ENCODE measurements at regions not wholly inside any gene's neighbourhood (a gene's known extent, or its start where the extent isn't known, plus 50 kb on each side); places are given as distances from the start of the nearest gene placed in this dataset.

GRCh38 chr22:27274770-27275449, 526.6 kb downstream of the MN1 start:
- peaks cover 11% of the 10 kb centered on the region for H3K27me3 Mint-ChIP-seq (ENCODE audit: low read depth)
- H3K4me1 Mint-ChIP-seq (ENCODE audit: low read depth): no peaks in the 10 kb centered on the region
- no peaks in the 10 kb centered on the region for H3K36me3 Mint-ChIP-seq (ENCODE audit: insufficient read depth in 2 of 2)
- H3K4me3 Mint-ChIP-seq: no peak overlapping the region
- DNase-seq (no peak), ATAC-seq (replicated peaks in 1 of 2) (no peak)
- H3K9me3 Mint-ChIP-seq: no peaks in the 10 kb centered on the region
- H3K27ac Mint-ChIP-seq: no peak overlapping the region

- H3K4me3 Mint-ChIP-seq: no peak overlapping the region
- H3K27ac Mint-ChIP-seq: no peak overlapping the region
- peaks cover 11% of the 10 kb centered on the region for H3K27me3 Mint-ChIP-seq (ENCODE audit: low read depth)
- no peaks in the 10 kb centered on the region for H3K9me3 Mint-ChIP-seq
- no peaks in the 10 kb centered on the region for H3K4me1 Mint-ChIP-seq (ENCODE audit: low read depth)
- H3K36me3 Mint-ChIP-seq (ENCODE audit: insufficient read depth in 2 of 2): no peaks in the 10 kb centered on the region
- DNase-seq (no peak), ATAC-seq (replicated peaks in 1 of 2) (no peak)
Observed at GRCh38 chr22:27278946-27279345, 522.6 kb downstream of the MN1 start.

- Mint-ChIP-seq H3K9me3 (peaks cover 0 to 3% of the 10 kb centered on the region in 2 donors), H3K4me3 (no peak overlapping the region), H3K36me3 (ENCODE audit: insufficient read depth in 2 of 2) (peaks cover 0 to 2% of the 10 kb centered on the region in 2 donors), H3K4me1 (ENCODE audit: low read depth) (no peaks in the 10 kb centered on the region), H3K27me3 (ENCODE audit: low read depth) (no peaks in the 10 kb centered on the region), H3K27ac (no peak overlapping the region)
- DNase-seq (no peak), ATAC-seq (replicated peaks in 1 of 2) (no peak)
Observed at GRCh38 chr22:27283240-27283639, 518.3 kb downstream of the MN1 start.

GRCh38 chr22:27283714-27284113, 517.8 kb downstream of the MN1 start:
- ATAC-seq (replicated peaks in 1 of 2): no peak
- H3K4me3 Mint-ChIP-seq: no peak overlapping the region
- no peaks in the 10 kb centered on the region for H3K4me1 Mint-ChIP-seq (ENCODE audit: low read depth)
- H3K36me3 Mint-ChIP-seq (ENCODE audit: insufficient read depth in 2 of 2): peaks cover 0 to 2% of the 10 kb centered on the region in 2 donors
- no peak overlapping the region for H3K27ac Mint-ChIP-seq
- peaks cover 0 to 3% of the 10 kb centered on the region in 2 donors for H3K9me3 Mint-ChIP-seq
- no peak for DNase-seq
- no peaks in the 10 kb centered on the region for H3K27me3 Mint-ChIP-seq (ENCODE audit: low read depth)

- Mint-ChIP-seq H3K4me1 (ENCODE audit: low read depth) (no peaks in the 10 kb centered on the region), H3K4me3 (no peak overlapping the region), H3K27ac (no peak overlapping the region), H3K9me3 (peaks cover 0 to 3% of the 10 kb centered on the region in 2 donors), H3K27me3 (ENCODE audit: low read depth) (no peaks in the 10 kb centered on the region), H3K36me3 (ENCODE audit: insufficient read depth in 2 of 2) (peaks cover 0 to 2% of the 10 kb centered on the region in 2 donors)
- no peak for DNase-seq
- ATAC-seq (replicated peaks in 1 of 2): no peak
Observed at GRCh38 chr22:27284324-27284723, 517.2 kb downstream of the MN1 start.

- no peaks in the 10 kb centered on the region for H3K4me1 Mint-ChIP-seq (ENCODE audit: low read depth)
- no peak for DNase-seq
- H3K4me3 Mint-ChIP-seq: no peak overlapping the region
- H3K9me3 Mint-ChIP-seq: peaks cover 0 to 3% of the 10 kb centered on the region in 2 donors
- peaks cover 0 to 2% of the 10 kb centered on the region in 2 donors for H3K36me3 Mint-ChIP-seq (ENCODE audit: insufficient read depth in 2 of 2)
- no peak for ATAC-seq (replicated peaks in 1 of 2)
- no peaks in the 10 kb centered on the region for H3K27me3 Mint-ChIP-seq (ENCODE audit: low read depth)
- no peak overlapping the region for H3K27ac Mint-ChIP-seq
Observed at GRCh38 chr22:27286711-27287110, 514.8 kb downstream of the MN1 start.

- Mint-ChIP-seq H3K9me3 (no peaks in the 10 kb centered on the region), H3K36me3 (ENCODE audit: insufficient read depth in 2 of 2) (no peaks in the 10 kb centered on the region), H3K27me3 (ENCODE audit: low read depth) (peaks cover 20% of the 10 kb centered on the region), H3K27ac (no peak overlapping the region), H3K4me3 (no peak overlapping the region), H3K4me1 (ENCODE audit: low read depth) (no peaks in the 10 kb centered on the region)
- DNase-seq (no peak), ATAC-seq (replicated peaks in 1 of 2) (no peak)
Observed at GRCh38 chr22:27292542-27293299, 508.8 kb downstream of the MN1 start.

- DNase-seq (no peak), ATAC-seq (replicated peaks in 1 of 2) (no peak)
- Mint-ChIP-seq H3K4me1 (ENCODE audit: low read depth) (peaks cover 3% of the 10 kb centered on the region), H3K9me3 (no peaks in the 10 kb centered on the region), H3K36me3 (ENCODE audit: insufficient read depth in 2 of 2) (no peaks in the 10 kb centered on the region), H3K27ac (no peak overlapping the region), H3K27me3 (ENCODE audit: low read depth) (peaks cover 31% of the 10 kb centered on the region), H3K4me3 (no peak overlapping the region)
Observed at GRCh38 chr22:27293721-27294445, 507.7 kb downstream of the MN1 start.

GRCh38 chr22:27295040-27295439, 506.5 kb downstream of the MN1 start:
- ATAC-seq (replicated peaks in 1 of 2) (no peak), DNase-seq (no peak)
- no peaks in the 10 kb centered on the region for H3K36me3 Mint-ChIP-seq (ENCODE audit: insufficient read depth in 2 of 2)
- no peak overlapping the region for H3K4me3 Mint-ChIP-seq
- peaks cover 36% of the 10 kb centered on the region for H3K27me3 Mint-ChIP-seq (ENCODE audit: low read depth)
- H3K9me3 Mint-ChIP-seq: no peaks in the 10 kb centered on the region
- no peak overlapping the region for H3K27ac Mint-ChIP-seq
- H3K4me1 Mint-ChIP-seq (ENCODE audit: low read depth): peaks cover 6% of the 10 kb centered on the region

GRCh38 chr22:27295605-27296004, 506.0 kb downstream of the MN1 start:
- H3K9me3 Mint-ChIP-seq: no peaks in the 10 kb centered on the region
- DNase-seq (no peak), ATAC-seq (replicated peaks in 1 of 2) (no peak)
- no peak overlapping the region for H3K4me3 Mint-ChIP-seq
- peaks cover 6% of the 10 kb centered on the region for H3K4me1 Mint-ChIP-seq (ENCODE audit: low read depth)
- no peaks in the 10 kb centered on the region for H3K36me3 Mint-ChIP-seq (ENCODE audit: insufficient read depth in 2 of 2)
- H3K27ac Mint-ChIP-seq: no peak overlapping the region
- H3K27me3 Mint-ChIP-seq (ENCODE audit: low read depth): peaks cover 36% of the 10 kb centered on the region

GRCh38 chr22:27296091-27296675, 505.4 kb downstream of the MN1 start:
- Mint-ChIP-seq H3K9me3 (no peaks in the 10 kb centered on the region), H3K27ac (no peak overlapping the region), H3K4me3 (no peak overlapping the region), H3K27me3 (ENCODE audit: low read depth) (peaks cover 36% of the 10 kb centered on the region), H3K4me1 (ENCODE audit: low read depth) (peaks cover 6% of the 10 kb centered on the region), H3K36me3 (ENCODE audit: insufficient read depth in 2 of 2) (no peaks in the 10 kb centered on the region)
- no peak for ATAC-seq (replicated peaks in 1 of 2)
- DNase-seq: no peak

- H3K27ac Mint-ChIP-seq: no peak overlapping the region
- H3K27me3 Mint-ChIP-seq (ENCODE audit: low read depth): peaks cover 36% of the 10 kb centered on the region
- no peaks in the 10 kb centered on the region for H3K36me3 Mint-ChIP-seq (ENCODE audit: insufficient read depth in 2 of 2)
- H3K4me3 Mint-ChIP-seq: no peak overlapping the region
- ATAC-seq (replicated peaks in 1 of 2) (no peak), DNase-seq (no peak)
- H3K4me1 Mint-ChIP-seq (ENCODE audit: low read depth): peaks cover 6% of the 10 kb centered on the region
- H3K9me3 Mint-ChIP-seq: no peaks in the 10 kb centered on the region
Observed at GRCh38 chr22:27297125-27297524, 504.4 kb downstream of the MN1 start.

- no peak for DNase-seq
- no peak for ATAC-seq (replicated peaks in 1 of 2)
- no peak overlapping the region for H3K27ac Mint-ChIP-seq
- no peaks in the 10 kb centered on the region for H3K9me3 Mint-ChIP-seq
- H3K36me3 Mint-ChIP-seq (ENCODE audit: insufficient read depth in 2 of 2): no peaks in the 10 kb centered on the region
- H3K4me3 Mint-ChIP-seq: no peak overlapping the region
- H3K27me3 Mint-ChIP-seq (ENCODE audit: low read depth): peaks cover 36% of the 10 kb centered on the region
- H3K4me1 Mint-ChIP-seq (ENCODE audit: low read depth): peaks cover 6% of the 10 kb centered on the region
Observed at GRCh38 chr22:27298332-27298731, 503.2 kb downstream of the MN1 start.
